ENCODE measurements at regions not wholly inside any gene's neighbourhood (a gene's known extent, or its start where the extent isn't known, plus 50 kb on each side); places are given as distances from the start of the nearest gene placed in this dataset.

GRCh38 chr10:131517781-131518180, 206.3 kb upstream of the TCERG1L start:
- Histone ChIP-seq H3K4me1 (no peaks in the 10 kb centered on the region), H3K27me3 (no peaks in the 10 kb centered on the region), H3K36me3 (no peaks in the 10 kb centered on the region), H3K27ac (no peak overlapping the region), H3K9me3 (peaks cover 0 to 6% (median 0%) of the 10 kb centered on the region in 4 donors), H3K4me3 (no peak overlapping the region)
- 85 to 92% methylated on average over 17 of the region's 17 CpGs for WGBS, 2 donors
- DNase-seq (ENCODE audit: low spot score in 2 of 2): no peak
- TF ChIP-seq CTCF (IDR thresholded peaks at IDR 0.05) (no peak), POLR2A (IDR thresholded peaks at IDR 0.05) (no peak), EP300 (IDR thresholded peaks at IDR 0.05) (no peak)

GRCh38 chr10:131519723-131520605, 208.4 kb upstream of the TCERG1L start:
- no peaks in the 10 kb centered on the region for H3K4me1 ChIP-seq
- H3K27ac ChIP-seq: no peak overlapping the region
- 86 to 89% methylated on average over 39 to 43 of the region's 43 CpGs for WGBS, 2 donors
- no peak for DNase-seq (ENCODE audit: low spot score in 2 of 2)
- TF ChIP-seq CTCF (IDR thresholded peaks at IDR 0.05) (no peak), POLR2A (IDR thresholded peaks at IDR 0.05) (no peak), EP300 (IDR thresholded peaks at IDR 0.05) (no peak)
- H3K9me3 ChIP-seq: peaks cover 0 to 12% (median 0%) of the 10 kb centered on the region in 4 donors
- H3K27me3 ChIP-seq: no peaks in the 10 kb centered on the region
- H3K36me3 ChIP-seq: no peaks in the 10 kb centered on the region
- no peak overlapping the region for H3K4me3 ChIP-seq

GRCh38 chr10:131531265-131532190, 220.0 kb upstream of the TCERG1L start:
- Histone ChIP-seq H3K36me3 (no peaks in the 10 kb centered on the region), H3K27ac (no peak overlapping the region), H3K4me3 (no peak overlapping the region), H3K4me1 (no peaks in the 10 kb centered on the region), H3K9me3 (no peaks in the 10 kb centered on the region), H3K27me3 (no peaks in the 10 kb centered on the region)
- TF ChIP-seq CTCF (IDR thresholded peaks at IDR 0.05) (no peak), EP300 (IDR thresholded peaks at IDR 0.05) (no peak), POLR2A (IDR thresholded peaks at IDR 0.05) (no peak)
- DNase-seq (ENCODE audit: low spot score in 2 of 2): no peak
- 83 to 90% methylated on average over 23 to 25 of the region's 25 CpGs for WGBS, 2 donors

- no peaks in the 10 kb centered on the region for H3K27me3 ChIP-seq
- TF ChIP-seq POLR2A (IDR thresholded peaks at IDR 0.05) (no peak), CTCF (IDR thresholded peaks at IDR 0.05) (no peak), EP300 (IDR thresholded peaks at IDR 0.05) (no peak)
- H3K4me3 ChIP-seq: no peak overlapping the region
- H3K9me3 ChIP-seq: no peaks in the 10 kb centered on the region
- 79 to 82% methylated on average over 13 of the region's 13 CpGs for WGBS, 2 donors
- no peaks in the 10 kb centered on the region for H3K36me3 ChIP-seq
- DNase-seq (ENCODE audit: low spot score in 2 of 2): no peak
- no peak overlapping the region for H3K27ac ChIP-seq
- no peaks in the 10 kb centered on the region for H3K4me1 ChIP-seq
Observed at GRCh38 chr10:131532291-131532690, 220.8 kb upstream of the TCERG1L start.
